ENCODE measurements at regions not wholly inside any gene's neighbourhood (a gene's known extent, or its start where the extent isn't known, plus 50 kb on each side); places are given as distances from the start of the nearest gene placed in this dataset.

- TF ChIP-seq, protein P1, sequence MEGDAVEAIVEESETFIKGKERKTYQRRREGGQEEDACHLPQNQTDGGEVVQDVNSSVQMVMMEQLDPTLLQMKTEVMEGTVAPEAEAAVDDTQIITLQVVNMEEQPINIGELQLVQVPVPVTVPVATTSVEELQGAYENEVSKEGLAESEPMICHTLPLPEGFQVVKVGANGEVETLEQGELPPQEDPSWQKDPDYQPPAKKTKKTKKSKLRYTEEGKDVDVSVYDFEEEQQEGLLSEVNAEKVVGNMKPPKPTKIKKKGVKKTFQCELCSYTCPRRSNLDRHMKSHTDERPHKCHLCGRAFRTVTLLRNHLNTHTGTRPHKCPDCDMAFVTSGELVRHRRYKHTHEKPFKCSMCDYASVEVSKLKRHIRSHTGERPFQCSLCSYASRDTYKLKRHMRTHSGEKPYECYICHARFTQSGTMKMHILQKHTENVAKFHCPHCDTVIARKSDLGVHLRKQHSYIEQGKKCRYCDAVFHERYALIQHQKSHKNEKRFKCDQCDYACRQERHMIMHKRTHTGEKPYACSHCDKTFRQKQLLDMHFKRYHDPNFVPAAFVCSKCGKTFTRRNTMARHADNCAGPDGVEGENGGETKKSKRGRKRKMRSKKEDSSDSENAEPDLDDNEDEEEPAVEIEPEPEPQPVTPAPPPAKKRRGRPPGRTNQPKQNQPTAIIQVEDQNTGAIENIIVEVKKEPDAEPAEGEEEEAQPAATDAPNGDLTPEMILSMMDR (IDR thresholded peaks at IDR 0.05; ENCODE audit: borderline replicate concordance, insufficient read depth, low read depth, low read length), result no peak
- H3K4me3 ChIP-seq (ENCODE audit: low read depth, low read length), result no peak overlapping the region
Observed at GRCh38 chr16:16988963-16989362, 481.8 kb downstream of the XYLT1 start.

DNA sequence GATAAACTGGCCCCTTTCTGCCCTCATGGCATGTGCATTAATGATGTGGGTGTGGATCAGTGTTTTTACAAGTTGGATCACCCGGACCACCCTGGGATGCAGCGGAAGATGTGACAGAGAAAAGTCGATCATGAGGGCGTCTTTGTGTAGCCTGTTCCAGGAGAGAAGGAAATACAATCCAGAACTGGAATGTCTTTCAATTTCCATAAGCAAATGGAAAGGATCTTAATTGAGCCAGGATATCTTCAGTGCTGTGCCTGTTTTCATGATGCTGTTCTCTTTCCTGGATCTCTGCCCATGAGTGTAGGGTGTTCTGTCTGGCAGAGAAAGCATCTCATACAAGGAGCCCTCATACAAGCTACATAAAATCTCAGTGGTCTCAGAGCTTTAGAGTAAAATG is 481.4 kb downstream of the XYLT1 start:
- no peak overlapping the region for H3K4me3 ChIP-seq (ENCODE audit: low read depth, low read length)
- TF ChIP-seq, protein P1 (IDR thresholded peaks at IDR 0.05; ENCODE audit: borderline replicate concordance, insufficient read depth, low read depth, low read length), result no peak

- no peak overlapping the region for H3K4me3 ChIP-seq (ENCODE audit: low read depth, low read length)
- TF ChIP-seq, protein P1 (IDR thresholded peaks at IDR 0.05; ENCODE audit: borderline replicate concordance, insufficient read depth, low read depth, low read length), result no peak
Observed at GRCh38 chr16:16991711-16992110, 479.0 kb downstream of the XYLT1 start.

- no peak overlapping the region for H3K4me3 ChIP-seq (ENCODE audit: low read depth, low read length)
- TF ChIP-seq, protein P1 (IDR thresholded peaks at IDR 0.05; ENCODE audit: borderline replicate concordance, insufficient read depth, low read depth, low read length), result no peak
Observed at GRCh38 chr16:16992975-16993765, 477.6 kb downstream of the XYLT1 start.

- H3K4me3 ChIP-seq (ENCODE audit: low read depth, low read length), result no peak overlapping the region
- TF ChIP-seq, protein P1 (IDR thresholded peaks at IDR 0.05; ENCODE audit: borderline replicate concordance, insufficient read depth, low read depth, low read length), result no peak
Observed at GRCh38 chr16:16994831-16995230, 475.9 kb downstream of the XYLT1 start.

GRCh38 chr16:16996827-16997226 is 473.9 kb downstream of the XYLT1 start:
- no peak overlapping the region for H3K4me3 ChIP-seq (ENCODE audit: low read depth, low read length)
- TF ChIP-seq, protein P1 (IDR thresholded peaks at IDR 0.05; ENCODE audit: borderline replicate concordance, insufficient read depth, low read depth, low read length), result no peak

DNA sequence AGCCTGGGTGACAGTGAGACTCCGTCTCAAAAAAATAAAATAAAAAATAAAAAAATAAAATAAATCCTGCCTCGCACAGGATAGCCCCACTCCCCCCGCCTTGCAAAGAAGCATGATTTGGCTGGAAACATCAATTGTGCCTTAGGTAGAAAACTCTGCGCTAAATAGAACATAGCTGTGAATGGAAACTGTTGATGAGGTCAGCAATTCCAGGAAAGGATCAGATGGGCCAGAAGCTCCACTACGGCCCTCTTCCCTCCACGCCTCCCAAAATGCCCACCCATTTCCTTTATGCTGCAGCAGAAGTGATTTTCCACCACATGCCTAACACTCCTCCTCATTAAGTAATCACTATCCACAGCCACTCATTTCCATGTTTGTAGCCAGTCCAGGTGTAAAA is 473.4 kb downstream of the XYLT1 start:
- TF ChIP-seq, protein P1 (IDR thresholded peaks at IDR 0.05; ENCODE audit: borderline replicate concordance, insufficient read depth, low read depth, low read length), result no peak
- H3K4me3 ChIP-seq (ENCODE audit: low read depth, low read length), result no peak overlapping the region

Measured in GM12875 (cell line).